WTC11 (cell line): ENCODE measurements at regions not wholly inside any gene's neighbourhood (a gene's known extent, or its start where the extent isn't known, plus 50 kb on each side); places are given as distances from the start of the nearest gene placed in this dataset.

Experiments
- ATAC-seq: fragments of 200-7000 bp; cut with Tn5 transposase; 2 replicates; pipeline ENCODE4 v1.10.0; 2021; ENCODE audit warnings: mild to moderate bottlenecking, moderate library complexity
- CTCF ChIA-PET: fragments of 300-600 bp; sonication (Branson Sonifier 250); formaldehyde crosslinking; loops from one replicate; lab custom pipeline; 2021; ENCODE audit warnings: antibody characterized with exemption; lab: Charles Lee
- POLR2A ChIA-PET: fragments of 350-600 bp; sonication (Branson Sonifier 250); formaldehyde crosslinking; loops from one replicate; lab custom pipeline; 2021; ENCODE audit warnings: antibody characterized with exemption; lab: Charles Lee
- DNase-seq: peaks from one replicate; pipeline ENCODE4 v3.0.0; 2021; ENCODE audit warnings: low spot score
- H3K27ac Mint-ChIP-seq: 2 replicates; pipeline ENCODE4 v1.8.0; 2021; ENCODE audit warnings: mixed read lengths
- H3K27me3 Mint-ChIP-seq: 2 replicates; pipeline ENCODE4 v1.8.0; 2021; ENCODE audit warnings: low read depth, mild to moderate bottlenecking, moderate library complexity, mixed read lengths
- H3K36me3 Mint-ChIP-seq: 2 replicates; pipeline ENCODE4 v1.8.0; 2021; ENCODE audit warnings: mixed read lengths
- H3K4me1 Mint-ChIP-seq: 2 replicates; pipeline ENCODE4 v1.8.0; 2022; ENCODE audit warnings: mixed read lengths
- H3K4me3 Mint-ChIP-seq: 2 replicates; pipeline ENCODE4 v1.8.0; 2021; ENCODE audit warnings: mild to moderate bottlenecking, moderate library complexity, mixed read lengths
- H3K9me3 Mint-ChIP-seq: 2 replicates; pipeline ENCODE4 v1.8.0; 2021; ENCODE audit warnings: mixed read lengths
- ARID4B ChIP-seq: sonication (generic); formaldehyde crosslinking; IDR thresholded peaks from 2 replicates; pipeline ENCODE4 v1.8.0; 2023; ENCODE audit warnings: missing genetic modification reagents, mild to moderate bottlenecking, borderline replicate concordance
- CTCF ChIP-seq: fragments of 200-600 bp; IDR thresholded peaks from 2 replicates; pipeline ENCODE4 v1.8.0; 2022; ENCODE audit warnings: antibody characterized with exemption
- FOXP1 ChIP-seq: sonication (generic); formaldehyde crosslinking; IDR thresholded peaks from 2 replicates; pipeline ENCODE4 v1.8.0; 2022; ENCODE audit warnings: missing genetic modification reagents, mild to moderate bottlenecking, moderate library complexity, borderline replicate concordance
- FOXP4 ChIP-seq: sonication (generic); formaldehyde crosslinking; IDR thresholded peaks from 2 replicates; pipeline ENCODE4 v1.8.0; 2022; ENCODE audit warnings: mild to moderate bottlenecking, missing genetic modification reagents
- NFATC4 ChIP-seq: fragments of 250-450 bp; sonication (Bioruptor Pico); IDR thresholded peaks from 2 replicates; pipeline ENCODE4 v1.9.0; 2021; ENCODE audit warnings: mild to moderate bottlenecking
- NFE2L1 ChIP-seq: sonication (generic); formaldehyde crosslinking; IDR thresholded peaks from 2 replicates; pipeline ENCODE4 v1.8.1; 2023; ENCODE audit warnings: missing genetic modification reagents
- NFYB ChIP-seq: sonication (generic); formaldehyde crosslinking; conservative IDR thresholded peaks from 2 replicates; pipeline ENCODE4 v1.8.0; 2022; ENCODE audit warnings: low read depth, missing genetic modification reagents
- NR2C2 ChIP-seq: sonication (generic); formaldehyde crosslinking; IDR thresholded peaks from 2 replicates; pipeline ENCODE4 v1.8.0; 2022; ENCODE audit warnings: mild to moderate bottlenecking, missing genetic modification reagents
- PREB ChIP-seq: sonication (generic); formaldehyde crosslinking; IDR thresholded peaks from 2 replicates; pipeline ENCODE4 v1.8.1; 2022; ENCODE audit warnings: mild to moderate bottlenecking, missing genetic modification reagents, moderate library complexity, borderline replicate concordance
- SP1 ChIP-seq: sonication (generic); formaldehyde crosslinking; conservative IDR thresholded peaks from 2 replicates; pipeline ENCODE4 v1.8.1; 2022; ENCODE audit warnings: missing genetic modification reagents
- TEAD1 ChIP-seq: sonication (generic); formaldehyde crosslinking; IDR thresholded peaks from 2 replicates; pipeline ENCODE4 v1.8.0; 2022; ENCODE audit warnings: mild to moderate bottlenecking, missing genetic modification reagents
- ZNF121 ChIP-seq: sonication (generic); formaldehyde crosslinking; IDR thresholded peaks from 2 replicates; pipeline ENCODE4 v1.8.0; 2023; ENCODE audit warnings: missing genetic modification reagents
- ZNF281 ChIP-seq: sonication (generic); formaldehyde crosslinking; IDR thresholded peaks from 2 replicates; pipeline ENCODE4 v1.8.0; 2023; ENCODE audit warnings: mild to moderate bottlenecking, missing genetic modification reagents
- ZNF512 ChIP-seq: sonication (generic); formaldehyde crosslinking; IDR thresholded peaks from 2 replicates; pipeline ENCODE4 v1.8.1; 2022; ENCODE audit warnings: missing genetic modification reagents, borderline replicate concordance
- ZNF532 ChIP-seq: fragments of 250-450 bp; sonication (Bioruptor Pico); IDR thresholded peaks from 2 replicates; pipeline ENCODE4 v1.9.0; 2021; ENCODE audit warnings: mild to moderate bottlenecking, borderline replicate concordance

GRCh38 chr1:29575277-29575676 is 339.0 kb downstream of the PTPRU start (continued):
- TF ChIP-seq ARID4B (CRISPR knock-in tag) = no peak
- TF ChIP-seq PREB = no peak
- TF ChIP-seq, all 79 proteins: peak for 0

- Mint-ChIP-seq H3K9me3 (no peaks in the 10 kb centered on the region), H3K36me3 (no peaks in the 10 kb centered on the region), H3K27me3 (no peaks in the 10 kb centered on the region), H3K4me1 (peaks cover 14% of the 10 kb centered on the region), H3K4me3 (no peak overlapping the region), H3K27ac (no peak overlapping the region)
- ATAC-seq = no peak
- TF ChIP-seq TEAD1 (CRISPR knock-in tag) = no peak
- TF ChIP-seq ZNF281 = no peak
- no peak for TF ChIP-seq NR2C2
- TF ChIP-seq FOXP1 (CRISPR knock-in tag) = no peak
- TF ChIP-seq FOXP4 (CRISPR knock-in tag) = no peak
- TF ChIP-seq CTCF = no peak
- DNase-seq = no peak
- ChIA-PET POLR2A (no interaction called here), CTCF (no interaction called here)
Observed at GRCh38 chr1:29574871-29575270, 338.5 kb downstream of the PTPRU start.

GRCh38 chr1:29569971-29570634 is 333.8 kb downstream of the PTPRU start:
- ChIA-PET CTCF (no interaction called here), POLR2A (no interaction called here)
- no peak overlapping the region for H3K4me3 Mint-ChIP-seq
- H3K27me3 Mint-ChIP-seq = peaks cover 23% of the 10 kb centered on the region
- no peak overlapping the region for H3K27ac Mint-ChIP-seq
- H3K9me3 Mint-ChIP-seq = peaks cover 20% of the 10 kb centered on the region
- no peak for ATAC-seq
- no peaks in the 10 kb centered on the region for H3K36me3 Mint-ChIP-seq
- H3K4me1 Mint-ChIP-seq = no peaks in the 10 kb centered on the region
- DNase-seq = no peak
- TF ChIP-seq NFATC4 (no peak), SP1 (CRISPR knock-in tag) (no peak), NFYB (CRISPR knock-in tag) (no peak), ZNF121 (CRISPR knock-in tag) (no peak), ZNF532 (CRISPR knock-in tag) (no peak), NFE2L1 (CRISPR knock-in tag) (no peak), ZNF512 (no peak)
